Activated CD8-positive, alpha-beta memory T cell treated with anti-CD3 and anti-CD28 coated beads for 36 hours (primary cell): ENCODE measurements at regions not wholly inside any gene's neighbourhood (a gene's known extent, or its start where the extent isn't known, plus 50 kb on each side); places are given as distances from the start of the nearest gene placed in this dataset.

ENCODE experiments used
- CTCF ChIA-PET: fragments of 350-600 bp; sonication (Branson Sonifier 250); formaldehyde crosslinking; loops from one replicate; lab custom pipeline; 2021; ENCODE audit warnings: antibody characterized with exemption; lab: Charles Lee
- POLR2A ChIA-PET: fragments of 350-600 bp; sonication (Branson Sonifier 250); formaldehyde crosslinking; loops from one replicate; lab custom pipeline; 2021; ENCODE audit warnings: antibody characterized with exemption; lab: Charles Lee

GRCh38 chrX:65610481-65610880, 57.0 kb upstream of the MSN start:
- POLR2A ChIA-PET = no interaction called here
- CTCF ChIA-PET = no interaction called here

GRCh38 chrX:65610040-65610439, 57.4 kb upstream of the MSN start:
- POLR2A ChIA-PET = no interaction called here
- CTCF ChIA-PET = no interaction called here

GRCh38 chrX:65609237-65609636, 58.2 kb upstream of the MSN start:
- POLR2A ChIA-PET = interaction anchor here (1.4 kb wide), 1 partner anchor 58 kb away, joined by 6 read pairs; the partner anchor contains the start of gene MSN
- CTCF ChIA-PET = no interaction called here

GRCh38 chrX:65608026-65608425, 59.4 kb upstream of the MSN start:
- ChIA-PET CTCF (no interaction called here), POLR2A (interaction anchor here (0.8 kb wide), 1 partner anchor 12 kb away, joined by 3 read pairs; no protein-coding TSS in a partner anchor)

- ChIA-PET CTCF (interaction anchor here (0.8 kb wide), 1 partner anchor 11 kb away, joined by 4 read pairs; no protein-coding TSS in a partner anchor), POLR2A (interaction anchor here (1.0 to 1.1 kb wide), 2 partner anchors 11 to 60 kb away, joined by 3 to 6 read pairs; partner anchors contain the start of gene MSN)
These were observed 60.2 kb upstream of the MSN start for GRCh38 chrX:65607070-65607742.

GRCh38 chrX:65602221-65602560, 65.3 kb upstream of the MSN start:
- ChIA-PET CTCF (interaction anchor here (1.5 kb wide), 1 partner anchor 65 kb away, joined by 3 read pairs; the partner anchor contains the start of gene MSN), POLR2A (interaction anchor here (0.9 to 2.8 kb wide), 2 partner anchors 65 to 96 kb away, joined by 3 to 6 read pairs; no protein-coding TSS in a partner anchor)

GRCh38 chrX:65601530-65602220, 65.8 kb upstream of the MSN start:
- ChIA-PET CTCF (interaction anchor here (1.2 to 1.5 kb wide), 2 partner anchors 65 to 97 kb away, joined by 3 to 4 read pairs; partner anchors contain the start of gene MSN), POLR2A (interaction anchor here (0.9 to 2.8 kb wide), 3 partner anchors 65 to 96 kb away, joined by 3 to 6 read pairs (median 4); no protein-coding TSS in a partner anchor)

GRCh38 chrX:65601126-65601525, 66.3 kb upstream of the MSN start:
- ChIA-PET POLR2A (interaction anchor here (0.8 to 2.8 kb wide), 3 partner anchors 68 to 132 kb away, joined by 4 to 6 read pairs (median 5); no protein-coding TSS in a partner anchor), CTCF (interaction anchor here (0.9 to 1.2 kb wide), 2 partner anchors 64 to 97 kb away, joined by 3 to 4 read pairs; no protein-coding TSS in a partner anchor)

- POLR2A ChIA-PET = interaction anchor here (0.8 to 2.8 kb wide), 2 partner anchors 98 to 133 kb away, joined by 5 to 6 read pairs; no protein-coding TSS in a partner anchor
- CTCF ChIA-PET = interaction anchor here (0.9 kb wide), 1 partner anchor 65 kb away, joined by 3 read pairs; no protein-coding TSS in a partner anchor
These were observed 65.5 kb upstream of the LAS1L start for GRCh38 chrX:65600106-65600505.

- ChIA-PET CTCF (no interaction called here), POLR2A (no interaction called here)
These were observed 64.1 kb upstream of the LAS1L start for GRCh38 chrX:65598559-65599147.

- POLR2A ChIA-PET = interaction anchor here (1.1 to 1.6 kb wide), 7 partner anchors 11 to 110 kb away, joined by 3 to 14 read pairs (median 6); no protein-coding TSS in a partner anchor
- CTCF ChIA-PET = interaction anchor here (0.6 to 1.9 kb wide), 6 partner anchors 11 to 144 kb away, joined by 3 to 6 read pairs (median 4); no protein-coding TSS in a partner anchor
These were observed 61.9 kb upstream of the LAS1L start for GRCh38 chrX:65596270-65597034.

- POLR2A ChIA-PET = interaction anchor here (0.7 to 1.6 kb wide), 5 partner anchors 13 to 355 kb away, joined by 3 to 14 read pairs (median 6); no protein-coding TSS in a partner anchor
- CTCF ChIA-PET = interaction anchor here (1.2 to 1.5 kb wide), 3 partner anchors 109 to 127 kb away, joined by 3 to 6 read pairs (median 4); no protein-coding TSS in a partner anchor
These were observed 60.9 kb upstream of the LAS1L start for GRCh38 chrX:65595460-65595876.

- CTCF ChIA-PET = no interaction called here
These were observed 56.6 kb upstream of the LAS1L start for GRCh38 chrX:65591206-65591605.

GRCh38 chrX:65589304-65589703, 54.7 kb upstream of the LAS1L start:
- ChIA-PET CTCF (interaction anchor here (0.9 kb wide), 1 partner anchor 397 kb away, joined by 3 read pairs; no protein-coding TSS in a partner anchor), POLR2A (no interaction called here)

More at GRCh38 chrX:65591206-65591605, 56.6 kb upstream of the LAS1L start:
- POLR2A ChIA-PET = no interaction called here

GRCh38 chrX:65588795-65589194, 54.2 kb upstream of the LAS1L start:
- ChIA-PET POLR2A (no interaction called here), CTCF (interaction anchor here (0.9 kb wide), 1 partner anchor 397 kb away, joined by 3 read pairs; no protein-coding TSS in a partner anchor)

GRCh38 chrX:65587616-65588526, 53.3 kb upstream of the LAS1L start:
- POLR2A ChIA-PET = no interaction called here

GRCh38 chrX:65586491-65586890, 51.9 kb upstream of the LAS1L start:
- POLR2A ChIA-PET = no interaction called here
- CTCF ChIA-PET = no interaction called here

More at GRCh38 chrX:65587616-65588526, 53.3 kb upstream of the LAS1L start:
- CTCF ChIA-PET = no interaction called here
